ENCODE measurements at regions not wholly inside any gene's neighbourhood (a gene's known extent, or its start where the extent isn't known, plus 50 kb on each side); places are given as distances from the start of the nearest gene placed in this dataset.

DNA sequence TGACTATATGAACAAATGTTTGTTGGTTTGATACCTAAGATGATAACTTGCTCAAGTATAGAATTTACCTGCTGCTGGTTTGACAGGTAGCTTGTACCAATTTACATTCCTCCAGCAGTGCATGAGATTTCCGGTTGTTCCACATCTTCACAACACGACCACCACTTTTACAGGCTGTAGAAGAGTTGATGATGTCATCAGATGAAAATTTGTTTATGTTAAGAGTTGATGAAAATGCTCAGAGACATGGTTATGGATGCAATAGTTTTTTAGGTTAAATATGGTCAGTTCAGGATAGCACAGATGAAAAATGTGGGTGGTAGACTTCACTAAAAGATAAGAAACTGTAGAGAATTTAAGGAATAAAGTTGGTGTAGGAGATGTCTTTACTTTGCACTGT, 468.3 kb downstream of the PCDH18 start:
- TF ChIP-seq, protein P1, sequence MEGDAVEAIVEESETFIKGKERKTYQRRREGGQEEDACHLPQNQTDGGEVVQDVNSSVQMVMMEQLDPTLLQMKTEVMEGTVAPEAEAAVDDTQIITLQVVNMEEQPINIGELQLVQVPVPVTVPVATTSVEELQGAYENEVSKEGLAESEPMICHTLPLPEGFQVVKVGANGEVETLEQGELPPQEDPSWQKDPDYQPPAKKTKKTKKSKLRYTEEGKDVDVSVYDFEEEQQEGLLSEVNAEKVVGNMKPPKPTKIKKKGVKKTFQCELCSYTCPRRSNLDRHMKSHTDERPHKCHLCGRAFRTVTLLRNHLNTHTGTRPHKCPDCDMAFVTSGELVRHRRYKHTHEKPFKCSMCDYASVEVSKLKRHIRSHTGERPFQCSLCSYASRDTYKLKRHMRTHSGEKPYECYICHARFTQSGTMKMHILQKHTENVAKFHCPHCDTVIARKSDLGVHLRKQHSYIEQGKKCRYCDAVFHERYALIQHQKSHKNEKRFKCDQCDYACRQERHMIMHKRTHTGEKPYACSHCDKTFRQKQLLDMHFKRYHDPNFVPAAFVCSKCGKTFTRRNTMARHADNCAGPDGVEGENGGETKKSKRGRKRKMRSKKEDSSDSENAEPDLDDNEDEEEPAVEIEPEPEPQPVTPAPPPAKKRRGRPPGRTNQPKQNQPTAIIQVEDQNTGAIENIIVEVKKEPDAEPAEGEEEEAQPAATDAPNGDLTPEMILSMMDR (IDR thresholded peaks at IDR 0.05), result no peak
- TF ChIP-seq POLR2A (IDR thresholded peaks at IDR 0.05), result no peak
